HG03354 (cell line): ENCODE measurements at regions not wholly inside any gene's neighbourhood (a gene's known extent, or its start where the extent isn't known, plus 50 kb on each side); places are given as distances from the start of the nearest gene placed in this dataset.

Source experiments
- ATAC-seq: cut with Tn5 transposase; IDR thresholded peaks from one replicate; pipeline ENCODE4 v1.9.1; 2021; ENCODE audit warnings: mild to moderate bottlenecking; ENCODE audit not compliant: unreplicated experiment, poor library complexity, severe bottlenecking

DNA sequence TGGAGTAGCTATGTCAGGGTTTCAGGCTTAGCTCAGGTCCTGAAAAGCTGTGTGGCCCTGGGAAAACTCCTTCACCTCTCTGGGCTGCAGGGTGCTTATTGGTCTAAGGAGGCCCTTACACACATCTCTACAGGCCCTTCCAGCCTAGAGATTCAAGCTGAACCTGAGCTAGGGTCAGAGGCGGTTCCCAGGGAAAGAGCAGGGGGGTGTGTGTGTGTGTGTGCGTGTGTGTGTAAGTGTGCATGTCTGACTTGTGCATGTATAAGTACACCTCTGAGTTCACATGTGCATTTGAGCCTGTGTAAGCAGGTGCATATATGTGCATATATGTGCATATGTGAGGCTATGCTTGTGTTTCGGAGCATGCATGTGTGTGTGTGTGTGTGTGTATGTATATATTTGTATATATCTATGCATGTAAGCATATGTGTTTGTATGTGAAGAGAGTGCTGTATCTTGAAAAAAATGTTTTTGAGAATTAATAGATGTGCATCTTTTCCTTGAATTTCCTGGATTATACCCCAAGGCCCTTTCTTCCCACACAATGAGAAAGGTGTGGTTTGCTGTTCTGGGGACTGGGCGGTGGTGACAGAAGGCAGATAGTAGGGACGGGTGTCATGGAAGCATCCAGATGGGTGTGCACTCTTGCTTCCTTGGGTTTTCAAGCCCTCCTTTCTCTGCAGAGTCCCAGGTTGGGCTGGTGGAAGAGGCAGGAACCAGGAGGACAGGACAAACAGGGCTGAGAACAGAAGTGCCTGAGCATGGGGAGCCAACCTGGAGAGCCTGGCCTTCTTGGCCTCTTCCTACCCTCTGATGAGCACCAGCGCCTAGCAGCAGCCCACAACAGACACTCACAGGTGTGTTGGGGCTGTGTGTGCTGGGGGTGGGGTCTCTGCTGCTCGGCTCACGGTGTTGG, 150.3 kb upstream of the TSHZ3 start:
- ATAC-seq: no peak

DNA sequence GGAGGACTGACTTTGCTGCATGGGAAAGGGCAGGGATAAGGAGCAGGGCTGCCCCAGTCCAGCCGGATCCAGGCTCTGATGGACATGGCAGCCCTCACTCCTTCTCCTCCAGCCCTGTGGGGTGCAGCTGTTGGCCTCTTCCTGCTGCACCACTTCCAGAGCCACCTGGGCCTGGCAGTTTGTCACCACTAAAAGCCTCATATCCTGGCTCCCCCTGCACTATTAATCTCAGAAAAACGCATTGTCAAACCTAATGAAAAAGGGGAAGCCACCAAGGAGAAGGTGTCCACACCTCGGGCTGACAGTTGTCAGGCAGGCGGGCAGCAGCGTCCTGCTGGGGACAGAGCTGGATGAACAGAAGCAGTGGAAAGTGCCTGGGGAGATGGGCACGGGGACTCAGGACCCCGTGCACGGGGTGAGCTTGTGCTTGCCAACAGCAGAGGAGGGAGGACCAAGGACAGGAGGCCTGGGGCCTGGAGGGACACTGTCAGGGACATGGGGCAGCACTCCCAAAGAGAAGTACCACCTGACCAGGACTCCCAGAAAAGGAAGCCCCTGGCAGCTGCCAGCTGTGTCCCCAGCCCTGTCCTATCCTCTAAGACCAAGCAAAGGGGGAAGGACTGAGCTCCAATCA, 151.1 kb upstream of the TSHZ3 start:
- no peak for ATAC-seq

- no peak for ATAC-seq
Measured at GRCh38 chr19:31500946-31501345, 151.7 kb upstream of the TSHZ3 start.

GRCh38 chr19:31501427-31502195, 152.4 kb upstream of the TSHZ3 start:
- no peak for ATAC-seq

- no peak for ATAC-seq
Measured at GRCh38 chr19:31502536-31503170, 153.4 kb upstream of the TSHZ3 start.

- ATAC-seq: no peak
Measured at GRCh38 chr19:31503211-31503610, 154.0 kb upstream of the TSHZ3 start.

- no peak for ATAC-seq
Measured at GRCh38 chr19:31504221-31504620, 155.0 kb upstream of the TSHZ3 start.

DNA sequence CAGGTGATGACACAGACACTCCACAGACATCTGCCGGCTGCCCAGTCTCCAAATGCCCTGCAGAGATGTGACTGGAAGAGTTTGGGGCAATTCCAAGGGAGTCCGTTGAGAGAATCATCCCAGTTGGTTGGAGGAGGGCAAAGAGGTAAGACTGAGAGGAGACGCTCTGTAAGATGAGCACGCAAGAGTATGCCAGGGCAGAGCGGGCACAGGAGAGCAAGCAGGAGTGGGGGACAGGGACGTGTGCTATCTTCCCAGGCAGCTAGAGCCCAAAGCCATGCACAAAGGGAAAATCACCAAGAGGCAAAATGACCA, 156.3 kb upstream of the TSHZ3 start:
- ATAC-seq: no peak

GRCh38 chr19:31506102-31506501, 156.9 kb upstream of the TSHZ3 start:
- ATAC-seq: no peak

DNA sequence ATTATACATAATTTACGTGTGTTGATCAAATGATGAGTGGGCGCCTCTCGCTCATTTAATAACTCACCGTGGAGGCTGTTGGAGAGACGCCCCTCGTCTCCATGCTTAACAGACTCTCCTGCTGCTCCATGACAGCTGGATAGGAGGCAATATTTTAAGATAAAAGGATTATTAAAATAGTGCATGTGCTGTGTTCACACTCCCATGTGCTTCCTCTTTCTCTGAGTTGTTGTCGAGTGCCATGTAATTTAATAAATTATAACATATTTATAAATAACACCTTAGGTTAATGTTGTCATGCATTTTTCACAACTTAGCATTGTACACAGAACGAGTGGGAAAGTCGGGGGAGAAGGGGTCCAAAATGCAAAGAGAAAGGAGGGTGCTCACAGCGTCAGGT, 161.4 kb upstream of the TSHZ3 start:
- ATAC-seq: no peak

DNA sequence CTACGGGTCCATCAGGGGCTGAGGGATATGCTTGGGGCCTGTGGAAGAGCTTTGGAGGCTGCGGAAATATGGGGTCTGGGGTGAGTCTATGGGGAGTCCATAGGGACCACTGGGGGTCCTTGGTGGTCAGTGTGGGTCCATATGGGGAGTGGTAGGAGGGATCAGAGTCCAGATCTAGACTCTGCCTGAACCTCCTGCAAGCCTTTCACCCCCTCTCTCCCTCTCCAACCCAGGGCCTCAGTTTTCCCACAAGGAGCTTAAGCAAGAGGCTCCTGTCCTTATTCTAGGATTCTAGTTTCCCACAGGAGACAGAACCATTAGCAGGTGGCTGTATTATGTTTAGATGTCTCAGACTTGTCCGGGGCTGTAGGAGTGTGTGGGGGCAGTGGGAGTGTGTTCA, 161.9 kb upstream of the TSHZ3 start:
- ATAC-seq: no peak

DNA sequence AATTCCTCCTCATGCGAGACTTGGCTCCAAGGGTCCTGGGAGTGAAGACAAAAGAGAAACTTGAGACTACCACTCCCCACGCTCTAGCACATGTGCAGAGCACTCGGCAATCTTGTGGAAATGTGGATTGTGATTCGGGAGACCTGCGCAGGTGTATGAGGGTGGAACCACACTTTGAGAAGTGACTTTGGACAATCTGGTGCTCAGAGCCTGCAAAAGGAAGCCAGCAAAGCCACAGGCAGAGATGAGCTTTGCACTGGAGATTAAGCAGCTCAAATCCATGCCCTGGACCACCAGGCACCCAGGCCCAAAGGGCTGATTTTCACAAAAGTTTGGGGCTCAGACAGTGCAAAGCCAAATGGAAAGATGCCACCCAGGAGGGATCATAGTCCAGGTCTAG, 162.5 kb upstream of the TSHZ3 start:
- no peak for ATAC-seq

- no peak for ATAC-seq
Measured at GRCh38 chr19:31512181-31512970, 163.1 kb upstream of the TSHZ3 start.

DNA sequence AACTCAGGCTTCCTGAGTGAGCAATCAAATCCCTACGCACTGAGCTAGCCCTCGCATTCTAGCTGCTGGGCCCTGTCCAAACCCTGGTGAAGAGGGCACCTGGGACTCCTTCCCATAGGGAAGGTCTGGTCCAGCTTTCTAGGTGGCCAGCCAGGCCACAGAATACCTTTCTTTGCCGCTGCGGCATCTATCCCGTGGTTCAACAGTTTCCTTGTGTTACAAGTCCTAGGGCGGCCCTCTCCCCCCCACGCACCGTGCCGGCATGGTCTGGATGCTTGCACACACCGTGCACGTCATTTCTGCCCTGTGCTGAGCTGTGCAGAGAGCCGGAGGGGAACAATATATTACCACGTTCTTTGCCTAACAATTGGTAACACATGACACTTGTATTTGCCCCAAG, 164.6 kb upstream of the TSHZ3 start:
- no peak for ATAC-seq

DNA sequence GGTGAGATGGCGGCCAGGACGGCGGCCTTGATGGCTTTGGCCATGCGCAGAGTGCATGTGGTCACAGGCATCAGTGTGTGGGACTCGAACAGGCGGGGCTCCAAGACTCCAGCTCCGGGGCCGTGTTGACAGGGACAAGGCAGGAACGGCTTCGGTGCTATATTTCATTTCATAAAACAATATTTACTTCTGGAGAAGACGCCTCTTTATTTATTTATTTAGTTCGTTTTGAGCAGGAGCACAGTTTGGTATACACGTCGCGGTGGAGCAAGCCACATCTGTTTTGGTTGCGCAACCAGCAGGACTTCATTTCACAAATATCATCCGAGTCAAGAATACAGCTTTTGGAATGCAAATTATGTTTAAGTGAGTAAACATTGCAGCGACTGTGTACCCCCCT, 166.7 kb upstream of the TSHZ3 start:
- no peak for ATAC-seq

DNA sequence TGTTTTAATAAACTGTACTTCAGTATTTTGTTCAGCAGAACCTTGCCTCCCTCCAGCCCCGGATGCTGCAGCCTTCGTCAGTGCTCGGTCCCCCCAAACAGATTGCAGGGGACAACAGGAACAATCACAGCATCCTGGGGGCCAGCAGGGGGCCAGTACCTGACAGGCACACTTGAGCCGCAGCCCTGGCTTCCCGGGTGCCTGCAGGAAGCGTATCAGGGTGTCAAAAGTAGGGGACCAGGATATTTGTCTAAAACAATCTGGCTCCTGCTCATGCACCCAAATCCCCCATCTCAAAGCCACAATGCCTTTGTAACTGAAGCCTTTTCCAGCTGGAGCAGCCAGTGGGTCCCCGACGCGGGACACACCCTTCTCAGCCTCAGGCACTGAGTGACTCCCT, 167.5 kb upstream of the TSHZ3 start:
- ATAC-seq: no peak

DNA sequence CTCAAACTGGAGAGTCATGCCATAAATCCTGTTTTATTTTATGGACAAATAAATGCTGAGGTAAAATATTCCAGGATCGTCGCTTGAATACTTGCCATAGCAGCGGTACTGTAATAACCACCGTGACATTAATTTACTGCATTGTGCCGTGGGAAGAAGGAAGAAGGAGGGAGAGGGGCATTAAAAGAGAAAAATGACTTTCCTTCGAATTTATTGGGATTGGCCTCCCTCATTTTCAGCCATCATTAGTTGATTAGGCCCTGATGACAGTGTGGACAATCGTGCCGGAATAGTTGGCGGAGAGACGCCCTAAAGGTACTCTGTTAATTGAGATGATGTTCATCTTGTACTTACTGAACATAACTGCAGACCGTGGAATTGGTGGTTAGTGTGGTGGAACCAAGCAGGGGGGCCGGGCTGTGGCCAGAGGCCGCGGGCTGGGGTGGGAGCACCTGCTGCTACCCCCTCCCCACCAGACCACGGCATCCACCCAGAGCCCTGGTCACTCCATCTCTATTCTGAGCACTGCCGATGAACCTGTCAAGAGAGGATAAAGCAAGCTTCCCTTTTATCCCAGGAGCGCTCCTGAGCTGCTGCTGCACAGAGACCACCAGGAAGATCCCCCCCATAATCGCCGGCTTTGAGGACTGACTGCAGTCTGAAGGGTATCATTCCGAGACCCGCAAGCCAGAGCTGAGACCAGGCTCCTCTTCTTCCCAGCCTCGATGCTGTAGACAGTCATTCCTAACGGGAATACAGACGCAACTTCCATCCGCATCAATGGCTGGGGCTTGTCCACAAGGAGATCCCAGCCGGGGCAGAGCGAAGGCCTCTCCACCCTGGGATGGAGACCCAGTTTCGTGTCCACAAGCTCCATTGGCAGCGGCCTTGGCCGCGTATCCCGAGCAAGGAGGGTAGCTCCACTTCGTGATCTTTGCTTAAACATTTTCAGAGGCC, 168.3 kb upstream of the TSHZ3 start:
- no peak for ATAC-seq

DNA sequence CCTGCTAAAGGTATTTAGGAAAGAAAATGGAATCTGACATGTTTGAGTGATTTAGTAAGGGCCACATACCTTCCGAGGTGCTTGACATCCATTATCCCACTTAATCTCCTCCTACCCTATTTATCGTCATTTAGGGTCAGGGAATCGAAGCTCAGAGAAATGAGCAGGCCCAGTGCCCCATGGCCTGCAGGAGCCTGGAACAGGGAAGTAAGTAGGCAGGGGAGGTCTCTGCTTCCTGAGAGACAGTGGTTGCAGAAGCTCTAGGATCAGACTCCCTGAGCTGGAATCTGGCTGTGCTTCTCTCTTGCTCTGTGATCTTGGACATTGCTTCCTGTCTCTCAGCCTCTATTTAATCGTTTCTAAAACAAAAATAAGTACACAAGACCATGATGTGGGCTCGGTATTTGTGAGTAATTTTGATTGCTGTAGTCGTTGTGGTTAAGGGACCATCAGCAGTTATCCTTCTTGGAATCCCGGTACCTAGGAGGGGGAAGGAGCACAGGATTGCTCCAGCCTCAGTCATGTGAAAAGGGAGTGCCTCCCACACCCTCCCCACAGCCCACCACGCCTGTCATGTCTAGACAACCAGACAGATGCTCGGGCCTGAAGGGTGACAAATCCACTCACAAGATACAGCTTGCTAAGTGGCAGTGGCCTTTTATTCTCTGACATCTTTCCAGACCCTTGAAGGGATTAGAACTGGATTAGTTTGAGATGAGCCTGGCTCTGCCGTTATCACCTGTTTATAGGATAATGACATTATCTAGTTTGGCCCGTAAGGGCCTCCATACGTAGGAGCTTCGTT, 169.2 kb upstream of the TSHZ3 start:
- no peak for ATAC-seq
